WTC11 (cell line): ENCODE measurements at regions not wholly inside any gene's neighbourhood (a gene's known extent, or its start where the extent isn't known, plus 50 kb on each side); places are given as distances from the start of the nearest gene placed in this dataset.

Experiments used
- AFF4 ChIP-seq: sonication (generic); formaldehyde crosslinking; IDR thresholded peaks from 2 replicates; pipeline ENCODE4 v1.8.1; 2023; ENCODE audit warnings: mild to moderate bottlenecking, missing genetic modification reagents, borderline replicate concordance
- AR ChIP-seq: fragments of 250-450 bp; sonication (Bioruptor Pico); IDR thresholded peaks from 2 replicates; pipeline ENCODE4 v1.9.0; 2021; ENCODE audit warnings: mild to moderate bottlenecking
- ATF1 ChIP-seq: sonication (generic); formaldehyde crosslinking; IDR thresholded peaks from 2 replicates; pipeline ENCODE4 v1.8.1; 2023; ENCODE audit warnings: mild to moderate bottlenecking, moderate library complexity, missing genetic modification reagents
- ATF2 ChIP-seq: sonication (generic); formaldehyde crosslinking; IDR thresholded peaks from 2 replicates; pipeline ENCODE4 v1.8.1; 2022; ENCODE audit warnings: low read depth, missing genetic modification reagents, borderline replicate concordance
- CTCF ChIP-seq: fragments of 200-600 bp; IDR thresholded peaks from 2 replicates; pipeline ENCODE4 v1.8.0; 2022; ENCODE audit warnings: antibody characterized with exemption
- E2F1 ChIP-seq: sonication (generic); formaldehyde crosslinking; IDR thresholded peaks from 2 replicates; pipeline ENCODE4 v1.8.0; 2022; ENCODE audit warnings: mild to moderate bottlenecking, missing genetic modification reagents
- E2F5 ChIP-seq: sonication (generic); formaldehyde crosslinking; IDR thresholded peaks from 2 replicates; pipeline ENCODE4 v1.8.1; 2022; ENCODE audit warnings: mild to moderate bottlenecking, moderate library complexity, missing genetic modification reagents
- MAX ChIP-seq: sonication (generic); formaldehyde crosslinking; IDR thresholded peaks from 2 replicates; pipeline ENCODE4 v1.8.0; 2022; ENCODE audit warnings: mild to moderate bottlenecking, missing genetic modification reagents
- TP53 ChIP-seq: sonication (generic); formaldehyde crosslinking; IDR thresholded peaks from 2 replicates; pipeline ENCODE4 v1.8.1; 2023; ENCODE audit warnings: mild to moderate bottlenecking, missing genetic modification reagents
- ZNF232 ChIP-seq: sonication (generic); formaldehyde crosslinking; IDR thresholded peaks from 2 replicates; pipeline ENCODE4 v1.8.0; 2022; ENCODE audit warnings: mild to moderate bottlenecking, missing genetic modification reagents

GRCh38 chr14:31992011-31992447 is 85.1 kb upstream of the ARHGAP5 start:
- TF ChIP-seq ATF2 (CRISPR knock-in tag) = no peak
- TF ChIP-seq CTCF = no peak
- TF ChIP-seq ZNF232 (CRISPR knock-in tag) = no peak
- no peak for TF ChIP-seq MAX
- TF ChIP-seq E2F1 (CRISPR knock-in tag) = no peak
- no peak for TF ChIP-seq AFF4 (CRISPR knock-in tag)
- TF ChIP-seq ATF1 (CRISPR knock-in tag) = no peak
- TF ChIP-seq AR = no peak
- no peak for TF ChIP-seq TP53 (CRISPR knock-in tag)
- no peak for TF ChIP-seq E2F5 (CRISPR knock-in tag)
